HG02973 (cell line): ENCODE measurements at regions not wholly inside any gene's neighbourhood (a gene's known extent, or its start where the extent isn't known, plus 50 kb on each side); places are given as distances from the start of the nearest gene placed in this dataset.

ENCODE experiments used
- ATAC-seq: cut with Tn5 transposase; IDR thresholded peaks from one replicate; pipeline ENCODE4 v1.9.1; 2021; ENCODE audit warnings: moderate library complexity; ENCODE audit not compliant: unreplicated experiment

DNA sequence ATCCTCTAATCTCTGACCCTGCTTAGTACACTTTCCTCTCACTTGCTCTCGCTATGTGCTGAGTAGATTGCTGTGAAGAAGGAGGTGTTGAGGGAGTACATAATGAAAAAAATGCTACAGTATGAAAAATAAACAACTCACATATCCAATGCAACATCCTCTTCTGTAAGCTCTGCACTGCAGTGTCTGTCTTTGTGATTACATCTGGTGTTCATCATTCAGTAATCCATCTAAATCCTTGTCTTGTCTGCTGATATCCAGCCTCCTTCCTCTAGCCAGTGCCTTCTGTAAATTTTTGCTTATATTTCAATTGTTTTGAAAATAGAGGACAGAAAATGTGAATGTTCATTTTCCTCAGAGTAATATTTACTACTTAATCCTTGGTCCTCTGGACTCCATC, 57.4 kb upstream of the CDH12 start:
- ATAC-seq, result no peak

DNA sequence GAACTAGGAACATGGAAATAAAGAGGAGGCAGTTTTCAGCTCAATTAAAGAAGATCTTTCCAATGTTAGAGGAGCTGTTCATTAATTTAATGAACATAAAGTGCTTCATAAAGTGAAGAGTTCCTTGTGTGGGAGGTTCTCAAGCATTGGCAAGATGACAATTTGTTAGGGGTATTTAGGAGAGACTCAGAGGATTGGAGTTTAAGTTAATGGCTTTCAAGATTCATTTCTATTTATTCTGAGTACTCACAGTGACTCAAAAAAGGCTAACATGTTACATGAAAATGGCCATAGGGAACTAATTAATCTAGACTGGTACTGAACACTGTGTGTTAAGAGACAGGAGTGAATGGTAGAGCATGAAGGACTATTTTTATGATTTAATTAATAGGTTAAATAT, 55.4 kb upstream of the CDH12 start:
- no peak for ATAC-seq

DNA sequence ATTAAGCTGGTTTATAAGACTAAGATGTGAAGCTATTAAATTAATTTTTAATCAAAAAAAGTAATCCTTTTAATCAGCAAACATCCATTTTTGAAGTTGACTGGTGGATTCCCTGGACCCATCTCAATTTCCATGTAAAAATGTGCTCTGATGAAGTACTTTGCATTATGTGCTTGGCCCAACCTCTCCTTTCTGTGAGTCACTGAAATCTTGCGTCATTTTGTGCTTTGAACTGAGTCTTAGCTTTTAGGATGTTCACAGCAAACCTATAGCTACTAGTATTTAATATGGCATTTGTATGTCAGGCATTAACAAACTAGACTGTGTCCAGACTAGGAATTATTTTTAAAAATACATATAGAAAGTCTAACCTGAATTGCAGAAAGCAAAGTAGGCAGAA, 55.0 kb upstream of the CDH12 start:
- ATAC-seq, result no peak
